ENCODE measurements at regions not wholly inside any gene's neighbourhood (a gene's known extent, or its start where the extent isn't known, plus 50 kb on each side); places are given as distances from the start of the nearest gene placed in this dataset.

- CTCF ChIA-PET, result no interaction called here
- DNase-seq, result no peak
- no peaks in the 10 kb centered on the region for H3K36me3 Mint-ChIP-seq
- H3K27ac Mint-ChIP-seq, result no peak overlapping the region
- H3K4me3 Mint-ChIP-seq, result no peak overlapping the region
- H3K27me3 Mint-ChIP-seq, result peaks cover 22% of the 10 kb centered on the region
- H3K9me3 Mint-ChIP-seq, result no peaks in the 10 kb centered on the region
- no peaks in the 10 kb centered on the region for H3K4me1 Mint-ChIP-seq
These were observed 162.9 kb downstream of the ENGASE start for GRCh38 chr17:79237448-79238053.

GRCh38 chr17:79235808-79236207, 161.2 kb downstream of the ENGASE start:
- Mint-ChIP-seq H3K36me3 (no peaks in the 10 kb centered on the region), H3K27ac (no peak overlapping the region), H3K9me3 (no peaks in the 10 kb centered on the region), H3K4me3 (no peak overlapping the region), H3K27me3 (peaks cover 19% of the 10 kb centered on the region), H3K4me1 (no peaks in the 10 kb centered on the region)
- CTCF ChIA-PET, result no interaction called here
- DNase-seq, result no peak

- no peak for DNase-seq
- no peaks in the 10 kb centered on the region for H3K9me3 Mint-ChIP-seq
- CTCF ChIA-PET, result no interaction called here
- no peaks in the 10 kb centered on the region for H3K4me1 Mint-ChIP-seq
- no peak overlapping the region for H3K27ac Mint-ChIP-seq
- no peak overlapping the region for H3K4me3 Mint-ChIP-seq
- H3K36me3 Mint-ChIP-seq, result no peaks in the 10 kb centered on the region
- peaks cover 19% of the 10 kb centered on the region for H3K27me3 Mint-ChIP-seq
These were observed 159.4 kb downstream of the ENGASE start for GRCh38 chr17:79233916-79234551.

- CTCF ChIA-PET, result no interaction called here
- Mint-ChIP-seq H3K4me3 (no peak overlapping the region), H3K36me3 (no peaks in the 10 kb centered on the region), H3K4me1 (no peaks in the 10 kb centered on the region), H3K9me3 (no peaks in the 10 kb centered on the region), H3K27me3 (peaks cover 14% of the 10 kb centered on the region), H3K27ac (no peak overlapping the region)
- no peak for DNase-seq
These were observed 158.3 kb downstream of the ENGASE start for GRCh38 chr17:79232957-79233356.

DNA sequence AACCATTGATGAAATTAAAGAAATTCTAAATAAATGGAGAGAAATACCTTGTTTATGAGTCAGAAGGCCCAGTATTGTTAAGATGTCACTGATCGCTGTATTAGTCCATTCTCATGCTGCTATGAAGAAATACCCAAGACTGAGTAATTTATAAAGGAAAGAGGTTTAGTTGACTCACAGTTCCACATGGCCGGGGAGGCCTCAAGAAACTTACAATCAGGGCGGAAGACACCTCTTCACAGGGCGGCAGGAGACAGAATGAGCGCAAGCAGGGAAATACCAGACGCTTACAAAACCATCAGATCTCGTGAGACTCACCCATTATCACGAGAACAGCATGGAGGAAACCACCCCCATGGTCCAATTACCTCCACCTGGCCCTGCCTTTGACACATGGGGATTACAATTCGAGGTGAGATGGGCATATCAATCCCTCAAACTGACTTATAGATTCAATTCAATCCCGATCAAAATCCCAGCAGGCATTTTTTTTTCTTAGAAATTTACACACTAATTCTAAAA, 157.2 kb downstream of the ENGASE start:
- H3K4me3 Mint-ChIP-seq, result no peak overlapping the region
- H3K36me3 Mint-ChIP-seq, result no peaks in the 10 kb centered on the region
- no peaks in the 10 kb centered on the region for H3K4me1 Mint-ChIP-seq
- peaks cover 14% of the 10 kb centered on the region for H3K27me3 Mint-ChIP-seq
- H3K27ac Mint-ChIP-seq, result no peak overlapping the region
- DNase-seq, result no peak
- CTCF ChIA-PET, result no interaction called here
- no peaks in the 10 kb centered on the region for H3K9me3 Mint-ChIP-seq

DNA sequence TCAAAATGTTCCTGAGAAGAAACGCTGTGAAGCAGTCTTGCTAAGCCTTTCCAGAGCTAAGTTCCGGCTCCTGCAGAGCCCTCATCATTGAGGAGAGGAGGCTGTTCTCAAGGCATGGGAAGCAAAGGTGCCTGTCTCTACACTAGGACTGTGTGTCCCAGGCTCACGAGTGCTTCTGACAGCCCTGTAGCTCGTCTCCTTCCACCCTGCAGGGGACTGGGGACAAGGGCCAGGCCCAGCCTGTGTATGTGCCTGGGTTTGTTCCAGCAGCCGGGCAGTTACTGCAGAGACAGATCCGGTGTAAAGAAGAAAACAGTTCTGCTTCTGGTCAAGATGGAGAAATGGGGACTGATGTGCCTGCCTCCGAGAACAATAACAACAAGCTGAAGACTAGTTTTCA, 156.0 kb downstream of the ENGASE start:
- Mint-ChIP-seq H3K36me3 (no peaks in the 10 kb centered on the region), H3K4me1 (no peaks in the 10 kb centered on the region)
- CTCF ChIA-PET, result no interaction called here

GRCh38 chr17:79226037-79226436, 151.4 kb downstream of the ENGASE start:
- H3K27me3 Mint-ChIP-seq, result peaks cover 38% of the 10 kb centered on the region
- H3K4me3 Mint-ChIP-seq, result no peak overlapping the region
- DNase-seq, result no peak
- CTCF ChIA-PET, result no interaction called here
- no peaks in the 10 kb centered on the region for H3K4me1 Mint-ChIP-seq
- no peaks in the 10 kb centered on the region for H3K9me3 Mint-ChIP-seq
- no peaks in the 10 kb centered on the region for H3K36me3 Mint-ChIP-seq
- H3K27ac Mint-ChIP-seq, result no peak overlapping the region

More for the DNA sequence above, 156.0 kb downstream of the ENGASE start:
- H3K27me3 Mint-ChIP-seq, result peaks cover 11% of the 10 kb centered on the region
- no peak overlapping the region for H3K4me3 Mint-ChIP-seq
- H3K27ac Mint-ChIP-seq, result no peak overlapping the region
- H3K9me3 Mint-ChIP-seq, result no peaks in the 10 kb centered on the region
- no peak for DNase-seq

GRCh38 chr17:79224903-79225302, 150.3 kb downstream of the ENGASE start:
- Mint-ChIP-seq H3K36me3 (no peaks in the 10 kb centered on the region), H3K27me3 (peaks cover 44% of the 10 kb centered on the region), H3K4me1 (peaks cover 5% of the 10 kb centered on the region), H3K27ac (no peak overlapping the region), H3K9me3 (no peaks in the 10 kb centered on the region), H3K4me3 (no peak overlapping the region)
- DNase-seq, result no peak
- CTCF ChIA-PET, result interaction anchor here (1.0 kb wide), 1 partner anchor 167 kb away, joined by 3 read pairs; no protein-coding TSS in a partner anchor

DNA sequence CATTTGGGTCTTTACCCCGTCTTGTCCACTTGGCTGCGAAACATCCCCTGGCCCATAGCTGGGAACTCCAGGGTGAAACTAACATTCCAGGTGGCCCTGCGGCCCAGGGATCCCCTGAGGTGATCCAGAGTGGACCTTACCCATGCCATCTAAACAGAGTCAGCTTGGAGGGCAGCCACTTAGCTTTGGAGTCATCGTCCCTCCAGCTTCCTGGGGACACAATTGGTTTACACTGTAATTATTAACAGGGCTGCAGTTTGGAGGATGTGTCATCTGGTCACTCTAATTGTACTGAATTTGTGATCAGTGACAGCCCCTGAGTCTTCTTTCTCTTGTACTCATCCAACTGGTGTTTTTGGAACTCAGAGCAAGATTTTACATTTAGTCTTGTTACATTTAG, 149.9 kb downstream of the ENGASE start:
- Mint-ChIP-seq H3K36me3 (no peaks in the 10 kb centered on the region), H3K4me3 (no peak overlapping the region), H3K27me3 (peaks cover 48% of the 10 kb centered on the region), H3K9me3 (no peaks in the 10 kb centered on the region), H3K27ac (no peak overlapping the region), H3K4me1 (peaks cover 5% of the 10 kb centered on the region)
- DNase-seq, result no peak
- CTCF ChIA-PET, result interaction anchor here (1.0 kb wide), 1 partner anchor 167 kb away, joined by 3 read pairs; no protein-coding TSS in a partner anchor

DNA sequence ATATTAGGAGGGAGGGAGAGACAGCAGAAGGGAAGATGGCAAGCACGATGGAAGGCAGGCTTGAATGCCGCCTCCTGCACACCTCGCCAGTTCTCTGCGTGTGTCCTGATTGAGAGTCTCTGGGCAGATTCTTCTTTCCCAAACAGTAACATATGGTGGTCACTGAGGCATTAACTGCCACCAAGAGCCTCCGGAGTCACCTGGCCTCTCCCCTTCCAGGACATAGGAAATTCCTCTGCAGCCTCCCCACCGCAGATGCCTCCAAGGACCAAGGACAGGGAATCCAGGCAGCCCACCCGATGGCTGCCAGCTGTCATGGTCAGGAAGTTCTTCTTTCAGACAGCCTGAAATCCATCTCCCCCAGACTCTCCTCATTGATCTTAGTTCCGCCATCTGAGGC, 149.3 kb downstream of the ENGASE start:
- Mint-ChIP-seq H3K36me3 (no peaks in the 10 kb centered on the region), H3K4me1 (peaks cover 5% of the 10 kb centered on the region), H3K27me3 (peaks cover 53% of the 10 kb centered on the region), H3K9me3 (no peaks in the 10 kb centered on the region), H3K27ac (no peak overlapping the region), H3K4me3 (no peak overlapping the region)
- DNase-seq, result no peak
- CTCF ChIA-PET, result interaction anchor here (1.0 kb wide), 1 partner anchor 168 kb away, joined by 3 read pairs; no protein-coding TSS in a partner anchor

GRCh38 chr17:79223471-79223870, 148.8 kb downstream of the ENGASE start:
- no peak for DNase-seq
- no peak overlapping the region for H3K4me3 Mint-ChIP-seq
- H3K4me1 Mint-ChIP-seq, result peaks cover 5% of the 10 kb centered on the region
- CTCF ChIA-PET, result no interaction called here
- no peaks in the 10 kb centered on the region for H3K36me3 Mint-ChIP-seq
- H3K27ac Mint-ChIP-seq, result no peak overlapping the region
- H3K27me3 Mint-ChIP-seq, result peaks cover 58% of the 10 kb centered on the region
- H3K9me3 Mint-ChIP-seq, result no peaks in the 10 kb centered on the region

DNA sequence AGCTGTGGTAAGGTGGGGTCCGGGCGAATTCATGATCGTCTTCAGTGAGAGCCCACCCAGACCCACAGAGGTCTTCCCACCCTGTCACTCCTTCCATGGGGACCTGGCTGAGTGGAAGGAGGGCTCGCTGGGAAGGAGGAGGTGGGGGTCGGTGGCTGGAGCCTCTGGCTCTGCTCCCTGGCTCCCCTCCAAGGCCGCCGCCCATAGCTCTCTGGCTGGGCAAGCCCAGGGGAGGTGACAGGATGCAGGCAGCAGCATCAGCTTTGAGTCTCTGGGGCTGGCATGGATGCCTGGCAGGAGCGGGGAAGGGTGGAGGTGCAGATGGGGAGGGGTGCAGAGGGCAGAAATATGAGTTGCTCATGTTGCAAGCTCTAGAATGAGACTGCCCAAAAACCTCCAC, 147.0 kb downstream of the ENGASE start:
- H3K27ac Mint-ChIP-seq, result no peak overlapping the region
- H3K27me3 Mint-ChIP-seq, result peaks cover 72% of the 10 kb centered on the region
- H3K36me3 Mint-ChIP-seq, result no peaks in the 10 kb centered on the region
- CTCF ChIA-PET, result no interaction called here
- DNase-seq, result no peak
- no peaks in the 10 kb centered on the region for H3K9me3 Mint-ChIP-seq
- H3K4me3 Mint-ChIP-seq, result no peak overlapping the region
- H3K4me1 Mint-ChIP-seq, result peaks cover 5% of the 10 kb centered on the region

DNA sequence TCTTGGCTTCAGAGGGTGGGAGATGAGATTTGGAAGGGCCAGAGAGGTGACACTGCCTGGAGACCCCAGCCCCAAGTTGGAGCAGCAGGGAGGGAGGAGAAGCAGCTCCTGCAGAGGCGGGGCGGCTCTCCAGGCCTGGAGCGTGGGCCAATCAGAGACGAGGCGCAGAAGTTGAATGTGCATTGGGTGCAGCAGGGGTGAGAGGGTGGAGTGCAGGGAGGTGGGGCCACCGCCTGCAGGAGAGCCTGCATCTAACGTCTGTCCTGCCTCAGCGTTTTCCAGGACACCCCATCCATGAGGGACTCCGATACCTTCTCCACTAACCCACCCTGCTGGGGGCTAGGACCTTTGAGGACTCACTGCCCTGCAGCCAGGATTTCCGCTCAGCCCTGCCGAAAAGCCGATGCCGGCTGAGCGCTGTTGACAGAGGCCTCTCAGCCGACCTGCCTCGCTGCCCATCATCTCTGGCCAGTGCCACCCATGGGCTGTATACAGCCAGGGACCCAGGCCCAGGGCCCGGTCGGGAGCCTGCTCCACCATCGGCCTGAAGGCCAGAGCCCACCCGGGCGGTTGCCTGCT, 146.2 kb downstream of the ENGASE start:
- Mint-ChIP-seq H3K36me3 (no peaks in the 10 kb centered on the region), H3K4me3 (no peak overlapping the region), H3K9me3 (no peaks in the 10 kb centered on the region), H3K27ac (no peak overlapping the region), H3K27me3 (peaks cover 72% of the 10 kb centered on the region), H3K4me1 (peaks cover 5% of the 10 kb centered on the region)
- no peak for DNase-seq
- CTCF ChIA-PET, result no interaction called here

GRCh38 chr17:79220201-79220712, 145.6 kb downstream of the ENGASE start:
- Mint-ChIP-seq H3K36me3 (no peaks in the 10 kb centered on the region), H3K9me3 (no peaks in the 10 kb centered on the region), H3K4me3 (no peak overlapping the region), H3K27ac (no peak overlapping the region), H3K27me3 (peaks cover 75% of the 10 kb centered on the region), H3K4me1 (peaks cover 5% of the 10 kb centered on the region)
- CTCF ChIA-PET, result no interaction called here
- no peak for DNase-seq
